ENCODE measurements at regions not wholly inside any gene's neighbourhood (a gene's known extent, or its start where the extent isn't known, plus 50 kb on each side); places are given as distances from the start of the nearest gene placed in this dataset.

- Histone ChIP-seq H3K27me3 (ENCODE audit: control insufficient read depth in 1 of 2, insufficient read depth in 2 of 2, low read length in 2 of 2) (no peaks in the 10 kb centered on the region), H3K9ac (ENCODE audit: low read depth in 1 of 2, low read length in 2 of 2) (no peak overlapping the region), H3K4me3 (ENCODE audit: low read depth in 1 of 2, low read length in 2 of 2) (no peak overlapping the region), H3K27ac (ENCODE audit: low read depth, low read length) (no peak overlapping the region), H3K4me1 (ENCODE audit: control insufficient read depth in 1 of 2, insufficient read depth in 2 of 2, low read length in 2 of 2) (peaks cover 12 to 13% of the 10 kb centered on the region in 2 donors), H3K36me3 (ENCODE audit: control insufficient read depth in 1 of 2, insufficient read depth in 2 of 2, low read length in 2 of 2) (no peaks in the 10 kb centered on the region), H3K9me3 (ENCODE audit: control insufficient read depth in 1 of 2, low read length in 2 of 2) (no peaks in the 10 kb centered on the region)
Observed at GRCh38 chr7:30212701-30213111, 71.7 kb upstream of the ZNRF2 start.

GRCh38 chr7:30213637-30214036 is 70.8 kb upstream of the ZNRF2 start:
- H3K9me3 ChIP-seq (ENCODE audit: control insufficient read depth in 1 of 2, low read length in 2 of 2), result no peaks in the 10 kb centered on the region
- no peaks in the 10 kb centered on the region for H3K36me3 ChIP-seq (ENCODE audit: control insufficient read depth in 1 of 2, insufficient read depth in 2 of 2, low read length in 2 of 2)
- no peaks in the 10 kb centered on the region for H3K27me3 ChIP-seq (ENCODE audit: control insufficient read depth in 1 of 2, insufficient read depth in 2 of 2, low read length in 2 of 2)
- no peak overlapping the region for H3K27ac ChIP-seq (ENCODE audit: low read depth, low read length)
- no peak overlapping the region for H3K4me3 ChIP-seq (ENCODE audit: low read depth in 1 of 2, low read length in 2 of 2)
- no peak overlapping the region for H3K9ac ChIP-seq (ENCODE audit: low read depth in 1 of 2, low read length in 2 of 2)
- H3K4me1 ChIP-seq (ENCODE audit: control insufficient read depth in 1 of 2, insufficient read depth in 2 of 2, low read length in 2 of 2), result peaks cover 12 to 13% of the 10 kb centered on the region in 2 donors

- Histone ChIP-seq H3K4me1 (ENCODE audit: control insufficient read depth in 1 of 2, insufficient read depth in 2 of 2, low read length in 2 of 2) (peaks cover 12 to 13% of the 10 kb centered on the region in 2 donors), H3K36me3 (ENCODE audit: control insufficient read depth in 1 of 2, insufficient read depth in 2 of 2, low read length in 2 of 2) (no peaks in the 10 kb centered on the region), H3K9me3 (ENCODE audit: control insufficient read depth in 1 of 2, low read length in 2 of 2) (peaks cover 0 to 6% of the 10 kb centered on the region in 2 donors), H3K4me3 (ENCODE audit: low read depth in 1 of 2, low read length in 2 of 2) (no peak overlapping the region), H3K9ac (ENCODE audit: low read depth in 1 of 2, low read length in 2 of 2) (no peak overlapping the region), H3K27ac (ENCODE audit: low read depth, low read length) (no peak overlapping the region), H3K27me3 (ENCODE audit: control insufficient read depth in 1 of 2, insufficient read depth in 2 of 2, low read length in 2 of 2) (no peaks in the 10 kb centered on the region)
Observed at GRCh38 chr7:30214651-30215137, 69.7 kb upstream of the ZNRF2 start.

DNA sequence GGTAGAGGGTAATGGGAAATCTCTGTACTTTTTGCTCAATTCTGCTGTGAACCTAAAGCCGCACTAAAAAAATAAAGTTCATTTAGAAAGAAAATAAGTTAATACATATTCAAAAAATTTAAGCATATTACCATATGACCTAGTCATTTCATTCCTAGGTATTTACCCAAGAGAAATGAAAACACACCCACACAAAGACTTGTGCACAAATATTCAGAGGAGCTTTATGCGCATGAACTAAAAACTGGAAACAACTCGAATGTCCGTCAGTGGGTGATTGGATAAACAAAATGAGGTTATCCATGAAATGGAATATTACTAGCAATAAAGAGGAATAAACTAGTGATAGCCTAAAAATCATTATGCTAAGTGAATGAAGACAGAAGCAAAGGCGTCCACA is 62.6 kb upstream of the ZNRF2 start:
- Histone ChIP-seq H3K9me3 (ENCODE audit: control insufficient read depth in 1 of 2, low read length in 2 of 2) (peaks cover 0 to 10% of the 10 kb centered on the region in 2 donors), H3K9ac (ENCODE audit: low read depth in 1 of 2, low read length in 2 of 2) (no peak overlapping the region), H3K4me1 (ENCODE audit: control insufficient read depth in 1 of 2, insufficient read depth in 2 of 2, low read length in 2 of 2) (peaks cover 12 to 17% of the 10 kb centered on the region in 2 donors), H3K36me3 (ENCODE audit: control insufficient read depth in 1 of 2, insufficient read depth in 2 of 2, low read length in 2 of 2) (no peaks in the 10 kb centered on the region), H3K4me3 (ENCODE audit: low read depth in 1 of 2, low read length in 2 of 2) (no peak overlapping the region), H3K27ac (ENCODE audit: low read depth, low read length) (no peak overlapping the region), H3K27me3 (ENCODE audit: control insufficient read depth in 1 of 2, insufficient read depth in 2 of 2, low read length in 2 of 2) (no peaks in the 10 kb centered on the region)

- H3K27ac ChIP-seq (ENCODE audit: low read depth, low read length), result no peak overlapping the region
Observed at GRCh38 chr7:30222515-30223215, 61.7 kb upstream of the ZNRF2 start.

DNA sequence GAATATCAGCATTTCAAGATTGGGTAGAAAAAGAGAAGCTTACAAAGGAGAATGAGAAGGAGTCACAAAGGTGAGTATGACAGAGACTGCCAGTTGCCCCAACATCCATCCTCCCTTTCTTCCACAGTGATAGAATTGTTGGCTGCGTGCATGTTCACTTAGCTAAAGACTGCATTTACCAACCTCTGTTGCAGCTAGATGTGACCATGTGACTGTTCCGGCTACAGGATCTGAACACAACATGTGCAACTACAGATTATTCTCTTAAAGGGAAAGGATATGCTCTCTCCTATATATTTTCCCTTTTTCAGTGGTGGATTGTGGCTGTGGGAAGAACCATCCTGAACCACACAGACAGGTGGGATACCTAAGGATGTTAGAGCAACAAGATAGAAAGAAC is 60.5 kb upstream of the ZNRF2 start:
- Histone ChIP-seq H3K4me3 (ENCODE audit: low read depth in 1 of 2, low read length in 2 of 2) (no peak overlapping the region), H3K27ac (ENCODE audit: low read depth, low read length) (no peak overlapping the region), H3K9ac (ENCODE audit: low read depth in 1 of 2, low read length in 2 of 2) (no peak overlapping the region), H3K4me1 (ENCODE audit: control insufficient read depth in 1 of 2, insufficient read depth in 2 of 2, low read length in 2 of 2) (peaks cover 15 to 20% of the 10 kb centered on the region in 2 donors), H3K27me3 (ENCODE audit: control insufficient read depth in 1 of 2, insufficient read depth in 2 of 2, low read length in 2 of 2) (no peaks in the 10 kb centered on the region), H3K9me3 (ENCODE audit: control insufficient read depth in 1 of 2, low read length in 2 of 2) (peaks cover 0 to 10% of the 10 kb centered on the region in 2 donors), H3K36me3 (ENCODE audit: control insufficient read depth in 1 of 2, insufficient read depth in 2 of 2, low read length in 2 of 2) (no peaks in the 10 kb centered on the region)

More at GRCh38 chr7:30222515-30223215, 61.7 kb upstream of the ZNRF2 start:
- Histone ChIP-seq H3K9ac (ENCODE audit: low read depth in 1 of 2, low read length in 2 of 2) (no peak overlapping the region), H3K4me3 (ENCODE audit: low read depth in 1 of 2, low read length in 2 of 2) (no peak overlapping the region), H3K4me1 (ENCODE audit: control insufficient read depth in 1 of 2, insufficient read depth in 2 of 2, low read length in 2 of 2) (peaks cover 15 to 20% of the 10 kb centered on the region in 2 donors), H3K27me3 (ENCODE audit: control insufficient read depth in 1 of 2, insufficient read depth in 2 of 2, low read length in 2 of 2) (no peaks in the 10 kb centered on the region), H3K9me3 (ENCODE audit: control insufficient read depth in 1 of 2, low read length in 2 of 2) (peaks cover 0 to 10% of the 10 kb centered on the region in 2 donors), H3K36me3 (ENCODE audit: control insufficient read depth in 1 of 2, insufficient read depth in 2 of 2, low read length in 2 of 2) (no peaks in the 10 kb centered on the region)

DNA sequence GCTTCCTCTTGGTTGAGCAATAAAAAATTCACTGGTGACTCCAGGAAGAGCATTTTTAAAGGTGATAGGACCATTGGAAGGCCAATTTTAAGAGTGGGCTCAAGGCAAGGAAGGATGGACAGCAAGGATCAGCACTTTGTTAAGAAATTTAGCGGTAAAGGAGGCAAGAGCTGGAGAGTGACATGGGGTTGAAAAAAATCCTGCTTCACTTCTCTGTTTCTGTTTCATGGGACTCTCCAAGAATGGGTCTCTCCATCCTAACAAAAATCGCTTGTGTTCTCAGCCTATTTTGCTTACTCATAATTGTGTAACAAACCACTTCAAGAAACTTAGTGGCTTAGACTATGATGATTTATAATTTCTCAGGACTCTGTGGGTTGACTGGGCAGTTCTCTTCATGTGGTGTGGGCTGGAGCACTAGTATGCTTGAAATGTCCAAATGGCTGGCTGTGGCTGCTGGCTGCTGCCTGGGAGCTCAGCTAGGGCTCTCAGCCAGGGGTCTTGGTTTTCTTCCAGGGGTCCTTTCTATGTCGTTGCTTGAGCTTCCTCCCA is 59.8 kb upstream of the ZNRF2 start:
- H3K4me3 ChIP-seq (ENCODE audit: low read depth in 1 of 2, low read length in 2 of 2), result no peak overlapping the region
- H3K4me1 ChIP-seq (ENCODE audit: control insufficient read depth in 1 of 2, insufficient read depth in 2 of 2, low read length in 2 of 2), result peaks cover 15 to 20% of the 10 kb centered on the region in 2 donors
- H3K27me3 ChIP-seq (ENCODE audit: control insufficient read depth in 1 of 2, insufficient read depth in 2 of 2, low read length in 2 of 2), result no peaks in the 10 kb centered on the region
- H3K9ac ChIP-seq (ENCODE audit: low read depth in 1 of 2, low read length in 2 of 2), result no peak overlapping the region
- H3K36me3 ChIP-seq (ENCODE audit: control insufficient read depth in 1 of 2, insufficient read depth in 2 of 2, low read length in 2 of 2), result no peaks in the 10 kb centered on the region
- H3K9me3 ChIP-seq (ENCODE audit: control insufficient read depth in 1 of 2, low read length in 2 of 2), result peaks cover 0 to 5% of the 10 kb centered on the region in 2 donors
- no peak overlapping the region for H3K27ac ChIP-seq (ENCODE audit: low read depth, low read length)

GRCh38 chr7:30225863-30226613 is 58.4 kb upstream of the ZNRF2 start:
- no peaks in the 10 kb centered on the region for H3K27me3 ChIP-seq (ENCODE audit: control insufficient read depth in 1 of 2, insufficient read depth in 2 of 2, low read length in 2 of 2)
- H3K4me3 ChIP-seq (ENCODE audit: low read depth in 1 of 2, low read length in 2 of 2), result peak overlapping the region in 1 of 2 donors; percentile 18
- peak overlapping the region in 1 of 2 donors; percentile 2 for H3K9ac ChIP-seq (ENCODE audit: low read depth in 1 of 2, low read length in 2 of 2)
- H3K36me3 ChIP-seq (ENCODE audit: control insufficient read depth in 1 of 2, insufficient read depth in 2 of 2, low read length in 2 of 2), result no peaks in the 10 kb centered on the region
- no peaks in the 10 kb centered on the region for H3K9me3 ChIP-seq (ENCODE audit: control insufficient read depth in 1 of 2, low read length in 2 of 2)
- peaks cover 15 to 20% of the 10 kb centered on the region in 2 donors for H3K4me1 ChIP-seq (ENCODE audit: control insufficient read depth in 1 of 2, insufficient read depth in 2 of 2, low read length in 2 of 2)
- H3K27ac ChIP-seq (ENCODE audit: low read depth, low read length), result peak overlapping the region; percentile 20

- peak overlapping the region in 1 of 2 donors; percentile 2 for H3K9ac ChIP-seq (ENCODE audit: low read depth in 1 of 2, low read length in 2 of 2)
- H3K27ac ChIP-seq (ENCODE audit: low read depth, low read length), result no peak overlapping the region
Observed at GRCh38 chr7:30226614-30227268, 57.7 kb upstream of the ZNRF2 start.

More at GRCh38 chr7:30226614-30227268, 57.7 kb upstream of the ZNRF2 start:
- no peaks in the 10 kb centered on the region for H3K9me3 ChIP-seq (ENCODE audit: control insufficient read depth in 1 of 2, low read length in 2 of 2)
- H3K27me3 ChIP-seq (ENCODE audit: control insufficient read depth in 1 of 2, insufficient read depth in 2 of 2, low read length in 2 of 2), result no peaks in the 10 kb centered on the region
- peaks cover 15 to 20% of the 10 kb centered on the region in 2 donors for H3K4me1 ChIP-seq (ENCODE audit: control insufficient read depth in 1 of 2, insufficient read depth in 2 of 2, low read length in 2 of 2)
- H3K4me3 ChIP-seq (ENCODE audit: low read depth in 1 of 2, low read length in 2 of 2), result no peak overlapping the region
- no peaks in the 10 kb centered on the region for H3K36me3 ChIP-seq (ENCODE audit: control insufficient read depth in 1 of 2, insufficient read depth in 2 of 2, low read length in 2 of 2)
